NCI-H2171 treated with DMSO at 0.1 percent for 48 hours (cell line): ENCODE measurements at regions not wholly inside any gene's neighbourhood (a gene's known extent, or its start where the extent isn't known, plus 50 kb on each side); places are given as distances from the start of the nearest gene placed in this dataset.

Source experiments
- DNase-seq: peaks from one replicate; lab custom pipeline; 2025; lab: John Stamatoyannopoulos, UW

DNA sequence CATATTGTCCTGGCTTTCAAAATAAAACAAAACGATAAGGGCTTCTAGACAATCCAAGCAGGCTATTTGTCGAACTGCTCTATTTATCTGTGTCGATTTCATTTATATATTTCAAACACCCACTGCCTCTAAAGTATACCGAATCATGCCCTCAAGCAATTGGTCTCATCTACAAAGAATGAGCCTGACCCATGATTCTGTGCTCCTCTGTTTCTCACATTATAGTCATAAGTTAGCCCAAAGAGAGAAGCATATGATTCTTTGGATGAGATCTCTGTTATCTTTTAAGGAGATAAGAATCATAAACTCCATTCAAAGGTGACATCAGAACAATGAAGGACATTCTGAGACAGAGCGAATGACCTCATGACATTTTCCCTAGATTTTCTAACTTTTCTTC, 191.1 kb downstream of the MAP2K6 start:
- DNase-seq, result no peak

DNA sequence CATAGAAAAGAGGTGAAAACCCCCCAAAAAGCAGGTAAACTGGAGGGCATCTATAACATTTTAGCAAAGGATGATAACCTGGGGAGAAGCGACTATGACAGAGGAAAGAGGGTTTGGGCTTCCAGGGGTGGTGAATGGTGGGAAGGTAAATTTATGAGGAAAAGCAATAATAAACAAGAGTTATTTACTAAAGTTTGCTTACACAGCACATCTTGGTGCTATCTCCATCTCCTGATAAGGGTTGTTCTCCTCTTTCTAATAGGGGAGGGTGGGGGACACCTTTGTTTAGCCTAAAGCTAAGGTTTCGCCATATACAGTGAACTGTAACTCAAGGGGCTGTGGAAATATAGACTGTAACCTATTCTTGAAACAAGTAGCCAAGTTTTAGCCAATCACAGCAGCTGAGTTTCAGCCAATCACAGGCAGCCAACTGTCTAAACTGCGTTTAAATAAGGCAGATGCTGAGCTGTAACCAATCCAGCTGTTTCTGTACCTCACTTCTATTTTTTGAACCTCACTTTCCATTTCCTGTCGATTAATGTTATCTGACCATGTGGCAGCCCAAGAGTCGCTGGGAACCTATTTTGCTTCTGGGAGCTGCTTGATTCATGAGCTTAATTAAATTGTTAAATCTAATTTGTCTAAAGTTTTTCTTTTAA, 191.8 kb downstream of the MAP2K6 start:
- DNase-seq, result no peak

DNA sequence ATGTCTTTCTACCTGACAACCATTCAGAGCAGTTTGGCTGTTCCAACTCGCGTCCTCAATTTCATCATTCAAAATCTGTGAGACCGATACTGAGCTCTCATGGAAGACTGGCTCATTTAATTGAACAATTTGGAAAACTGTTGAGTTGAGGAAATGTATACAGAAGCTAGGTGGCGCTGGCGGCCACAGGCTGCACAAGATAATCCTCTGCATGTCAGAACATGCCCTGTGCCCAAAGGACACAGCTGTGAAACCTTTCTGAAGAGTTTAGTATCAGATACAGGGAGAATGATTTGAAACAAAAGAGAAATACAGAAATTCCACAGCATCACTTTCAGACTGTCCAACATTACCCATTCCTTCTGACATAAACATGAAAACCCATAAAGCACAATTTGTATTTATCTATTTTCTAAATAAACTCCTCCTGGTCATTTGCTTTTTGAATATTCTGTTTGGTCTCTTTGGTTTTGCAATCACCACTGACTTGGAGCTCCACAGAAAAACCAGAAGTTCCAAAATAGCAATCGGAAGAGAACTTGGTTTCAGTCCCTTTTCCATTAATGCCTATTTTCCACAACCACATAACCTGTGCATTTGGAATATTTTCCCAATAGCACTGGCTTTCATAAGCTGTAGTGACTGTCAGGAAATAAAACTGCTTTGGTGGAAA, 192.8 kb downstream of the MAP2K6 start:
- DNase-seq, result peak; percentile 85

DNA sequence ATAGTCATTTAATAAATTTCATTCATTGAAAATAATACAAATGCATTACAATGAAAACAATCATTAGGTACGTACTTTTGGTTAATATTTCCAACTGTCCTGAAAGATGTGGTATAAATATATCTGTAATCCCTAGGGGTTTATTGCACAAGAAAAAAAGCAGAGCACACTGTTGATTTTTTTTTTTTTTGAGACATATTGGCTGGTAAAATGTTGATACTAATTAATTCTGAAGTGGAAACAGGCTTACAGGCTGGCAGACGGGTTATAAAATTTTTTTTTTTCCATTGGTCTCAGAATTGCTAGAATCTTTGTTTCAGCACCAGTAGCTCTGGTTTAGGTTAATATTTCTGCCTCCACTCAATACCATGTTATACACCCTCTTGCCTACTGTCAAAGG, 193.6 kb downstream of the MAP2K6 start:
- peak; percentile 80 for DNase-seq

DNA sequence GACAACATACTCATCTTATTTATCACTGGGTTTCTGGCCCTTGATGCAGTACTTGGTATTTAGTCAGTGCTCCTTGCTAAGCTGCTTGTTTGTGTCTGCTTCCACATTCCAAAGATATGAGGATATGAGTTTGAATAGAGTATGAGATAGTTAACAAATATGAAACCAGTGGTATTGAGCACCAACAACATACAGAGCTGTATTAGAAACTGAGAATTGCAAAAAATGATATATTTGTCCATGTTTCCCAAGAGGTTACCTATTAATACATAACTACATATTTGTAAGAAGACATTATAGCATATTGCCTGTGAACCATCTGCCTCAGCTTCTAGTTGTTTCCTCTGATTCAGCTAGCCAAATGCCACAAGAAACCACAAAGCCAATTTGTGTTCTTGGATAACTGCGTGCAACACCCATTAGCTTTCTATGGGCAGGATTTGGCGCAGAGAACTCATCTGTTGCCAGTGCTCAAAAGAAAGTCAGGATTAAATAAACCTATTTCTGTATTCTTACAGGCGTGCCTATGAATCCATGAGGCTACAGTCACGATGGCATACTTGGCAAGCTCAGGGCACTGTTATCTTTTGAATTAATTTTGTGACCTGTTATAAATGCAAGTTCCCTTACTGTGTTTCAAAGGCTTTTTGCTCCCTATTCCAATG, 194.4 kb downstream of the MAP2K6 start:
- peak; percentile 26 for DNase-seq

DNA sequence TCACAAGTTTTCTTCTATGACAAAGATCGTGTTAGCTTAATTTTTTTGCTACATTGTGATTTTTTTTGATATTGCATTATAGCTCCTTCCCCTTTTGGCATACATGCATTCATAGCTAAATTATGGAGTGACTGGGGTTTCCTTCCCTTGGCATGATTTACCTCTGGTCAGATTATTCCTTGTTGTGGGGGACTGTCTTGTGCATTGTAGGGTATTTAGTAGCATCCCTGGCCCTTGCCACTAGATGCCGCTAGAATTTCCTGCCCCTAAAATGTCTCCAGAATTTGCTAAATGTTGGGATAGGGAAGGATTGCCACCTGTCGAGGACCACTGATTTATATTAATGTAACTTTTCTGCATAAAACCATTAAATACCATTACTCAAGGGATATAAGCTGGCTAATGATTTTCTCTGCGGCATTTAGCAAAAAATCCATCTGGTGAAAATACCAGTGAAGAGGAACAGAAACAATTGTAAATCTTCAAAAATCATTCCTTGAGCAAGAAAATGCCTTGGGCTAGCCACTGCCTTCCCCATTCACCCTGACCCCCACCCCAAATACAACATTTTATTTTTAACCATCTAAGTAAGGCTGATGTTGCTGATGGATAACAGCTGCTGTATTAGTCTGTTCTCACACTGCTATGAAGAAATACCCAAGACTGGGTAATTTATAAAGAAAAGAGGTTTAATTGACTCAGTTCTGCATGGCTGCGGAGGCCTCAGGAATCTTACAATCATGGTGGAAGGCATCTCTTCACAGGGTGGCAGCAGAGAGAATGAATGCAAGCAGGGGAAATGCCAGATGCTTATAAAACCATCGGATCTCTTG, 195.2 kb downstream of the MAP2K6 start:
- peak; percentile 15 for DNase-seq

DNA sequence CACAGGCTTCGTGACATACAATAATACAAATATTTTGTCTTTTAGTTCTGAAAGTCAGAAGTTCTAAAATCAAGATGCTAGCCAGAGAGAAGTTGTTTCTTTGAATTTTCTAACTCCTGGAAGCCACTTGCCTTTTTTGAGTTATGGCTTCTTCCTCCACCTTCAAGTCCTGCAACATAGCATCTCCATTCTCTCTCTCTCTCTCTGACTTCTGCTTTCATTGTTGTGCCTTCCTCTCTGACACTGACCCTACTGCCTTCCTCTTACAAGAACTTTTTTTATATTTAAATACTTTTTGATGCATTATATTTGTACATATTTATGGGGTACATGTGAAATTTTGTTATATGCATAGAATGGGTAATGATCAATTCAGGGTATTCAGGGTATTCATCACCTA, 205.9 kb downstream of the MAP2K6 start:
- DNase-seq, result no peak

DNA sequence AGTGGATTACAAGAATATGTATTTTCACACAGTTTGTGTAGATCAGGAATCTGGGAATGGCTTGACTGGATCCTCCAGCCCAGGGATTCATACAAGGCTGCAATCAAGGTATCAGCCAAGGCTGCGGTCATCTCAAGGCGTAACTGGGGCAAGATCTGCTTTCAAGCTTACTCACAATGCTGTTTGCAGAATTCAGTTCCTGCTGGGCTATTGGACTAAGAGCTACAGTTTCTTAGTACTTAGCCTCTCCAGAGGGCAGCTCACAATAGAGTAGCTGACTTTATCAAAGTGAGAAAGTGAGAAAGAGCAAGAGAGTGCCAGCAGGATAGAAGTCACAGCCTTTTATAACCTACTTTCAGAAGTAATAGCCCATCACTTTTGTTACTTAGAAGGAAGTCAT, 211.0 kb downstream of the MAP2K6 start:
- DNase-seq, result no peak

DNA sequence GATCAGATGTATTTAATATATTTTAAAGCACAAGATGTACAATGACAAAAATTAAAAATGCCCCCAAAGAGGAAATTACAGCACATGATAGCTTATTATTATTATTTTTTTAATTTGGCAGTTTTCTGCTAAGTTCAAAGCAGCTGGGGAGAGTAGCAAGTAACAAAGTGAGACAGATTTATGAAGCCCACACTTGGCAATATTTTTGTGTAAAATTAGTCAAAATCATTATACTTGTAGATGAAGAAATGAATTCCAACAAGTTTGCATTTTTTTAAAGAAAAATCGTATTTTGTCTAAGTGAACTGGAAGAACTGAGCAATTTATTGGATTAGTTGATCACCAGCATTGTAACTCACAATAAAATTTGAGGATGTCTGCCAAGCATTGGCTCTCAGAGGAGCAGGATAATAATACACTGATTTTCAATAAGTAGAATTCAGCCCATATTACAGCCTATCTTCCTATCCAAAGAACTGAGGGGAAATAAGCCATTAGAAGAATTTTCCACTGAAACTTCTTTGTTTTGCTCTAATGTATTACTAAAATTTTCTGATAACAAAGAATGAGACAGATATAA, 215.6 kb downstream of the MAP2K6 start:
- DNase-seq, result no peak

DNA sequence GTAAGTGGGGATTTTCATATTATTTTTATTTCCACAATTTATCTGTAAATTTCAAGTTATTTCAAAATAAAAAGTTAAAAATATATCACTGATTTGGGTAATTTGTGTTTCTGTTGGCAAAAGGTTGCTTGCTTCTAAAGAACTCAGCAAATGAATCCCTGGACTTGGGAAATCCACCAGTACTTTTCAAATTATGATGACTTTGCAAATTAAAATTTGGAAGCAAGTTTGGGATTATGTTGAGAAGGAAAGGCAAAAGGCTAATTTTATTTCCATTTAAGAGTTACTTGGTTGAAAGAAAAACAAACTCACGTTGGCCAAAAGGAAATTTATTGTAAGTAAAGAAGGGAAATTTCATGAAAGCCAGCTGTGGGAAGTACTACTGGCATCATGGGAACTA, 220.3 kb downstream of the MAP2K6 start:
- no peak for DNase-seq

DNA sequence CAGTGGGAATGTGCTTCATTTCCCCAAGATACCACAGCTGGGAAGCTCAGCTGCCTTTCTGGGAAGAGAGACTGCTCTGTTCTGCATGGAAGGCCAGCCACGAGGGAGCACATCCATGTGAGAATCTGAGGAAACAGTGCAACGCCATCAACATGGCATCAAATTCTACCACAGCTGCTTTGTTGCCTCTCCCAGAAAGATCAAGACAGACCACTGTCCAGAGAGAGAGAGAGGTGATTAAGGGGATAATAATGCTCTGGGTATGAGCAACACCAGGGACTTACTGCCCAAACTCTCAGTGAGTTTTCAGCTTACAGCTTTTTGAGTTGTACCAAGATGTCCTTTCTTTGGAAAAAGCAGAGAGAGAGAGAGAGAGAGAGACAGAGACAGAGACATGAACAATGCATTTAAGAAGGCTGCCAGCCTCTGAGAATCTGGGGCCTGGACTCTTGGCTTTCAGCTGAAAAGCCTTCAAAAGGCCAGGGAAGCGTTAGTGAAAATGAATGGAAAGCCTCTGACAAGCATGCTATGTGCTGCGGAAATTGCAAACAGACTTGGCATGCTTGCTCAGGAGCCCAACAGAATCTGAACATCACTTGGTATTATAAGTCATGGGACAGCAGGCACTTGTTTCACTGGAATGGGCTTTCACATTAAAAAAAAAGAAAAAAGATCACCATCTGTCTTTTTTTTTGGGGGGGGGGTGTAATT, 223.1 kb downstream of the MAP2K6 start:
- DNase-seq, result no peak

DNA sequence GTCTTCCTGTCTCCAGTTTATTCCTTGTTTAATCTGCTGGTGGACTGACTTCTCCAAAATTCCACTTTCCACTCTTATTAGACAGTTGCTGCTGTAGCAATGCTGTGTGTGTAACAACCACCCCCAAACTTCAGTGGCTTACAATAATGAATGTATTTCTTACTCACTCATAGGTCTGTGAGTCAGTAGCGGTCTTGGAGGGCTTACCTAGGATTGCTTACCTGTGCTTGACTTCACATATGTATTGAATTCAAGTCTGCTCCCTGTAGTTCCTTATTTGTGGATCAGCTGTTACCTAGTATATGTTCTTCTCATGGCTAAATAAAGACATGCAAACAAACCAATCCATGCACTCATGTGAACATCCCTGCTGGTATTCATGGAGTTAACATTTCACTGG, 224.6 kb downstream of the MAP2K6 start:
- DNase-seq, result no peak

DNA sequence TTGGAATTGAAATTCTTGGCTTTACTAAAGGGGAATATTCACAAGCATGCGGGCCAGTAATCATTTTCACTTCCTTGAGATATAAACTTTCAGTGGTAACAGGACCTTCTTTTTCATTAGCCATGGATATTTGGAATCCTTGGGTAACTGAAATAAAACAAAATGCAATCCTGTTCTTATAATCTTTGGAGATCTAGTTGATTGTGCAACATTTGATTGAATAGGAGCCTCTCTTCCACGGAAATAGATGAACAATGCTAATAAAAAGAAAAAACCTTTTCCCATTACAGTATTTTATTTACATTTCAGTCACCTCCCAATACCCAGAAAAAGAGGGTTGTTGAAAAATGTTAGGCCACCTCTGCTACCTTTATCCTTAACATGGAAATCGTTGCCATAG, 225.6 kb downstream of the MAP2K6 start:
- no peak for DNase-seq

DNA sequence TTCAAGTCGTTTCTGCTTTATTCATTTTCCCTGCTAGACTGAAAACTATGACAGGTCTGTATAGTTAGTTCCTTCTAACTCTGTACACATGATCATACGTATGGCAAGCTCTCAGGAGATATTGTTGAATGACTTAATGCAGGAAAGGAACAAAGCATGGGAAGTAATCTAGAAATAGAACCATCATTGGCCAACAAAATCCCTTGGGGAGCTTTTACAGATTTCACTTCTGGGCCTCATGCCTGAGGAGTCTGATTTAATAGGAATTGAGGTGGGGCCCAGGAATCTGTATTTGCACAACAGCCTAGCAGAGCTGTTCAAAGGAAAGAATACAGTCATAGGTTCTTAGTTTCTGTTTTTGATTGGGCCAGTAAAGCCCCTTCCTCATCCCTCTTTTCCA, 229.2 kb downstream of the MAP2K6 start:
- DNase-seq, result no peak

DNA sequence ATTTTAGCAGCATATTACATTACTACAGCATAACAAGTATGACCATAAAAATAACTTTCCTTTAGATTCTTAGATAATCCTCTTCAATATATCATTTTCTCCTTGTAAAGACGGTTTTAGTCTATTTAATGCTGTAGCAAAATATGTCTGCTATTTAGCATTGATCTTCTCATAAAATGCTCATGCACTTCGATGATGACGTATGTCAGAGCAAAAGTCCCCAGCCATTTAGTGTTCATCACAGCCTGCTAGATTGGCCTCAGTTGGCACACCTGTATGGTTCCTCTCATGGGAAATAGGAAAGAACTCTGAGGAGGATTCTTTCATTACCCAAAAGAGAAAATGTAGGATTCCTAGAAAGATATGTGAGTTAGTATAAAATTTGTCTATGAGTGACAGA, 232.2 kb downstream of the MAP2K6 start:
- no peak for DNase-seq

DNA sequence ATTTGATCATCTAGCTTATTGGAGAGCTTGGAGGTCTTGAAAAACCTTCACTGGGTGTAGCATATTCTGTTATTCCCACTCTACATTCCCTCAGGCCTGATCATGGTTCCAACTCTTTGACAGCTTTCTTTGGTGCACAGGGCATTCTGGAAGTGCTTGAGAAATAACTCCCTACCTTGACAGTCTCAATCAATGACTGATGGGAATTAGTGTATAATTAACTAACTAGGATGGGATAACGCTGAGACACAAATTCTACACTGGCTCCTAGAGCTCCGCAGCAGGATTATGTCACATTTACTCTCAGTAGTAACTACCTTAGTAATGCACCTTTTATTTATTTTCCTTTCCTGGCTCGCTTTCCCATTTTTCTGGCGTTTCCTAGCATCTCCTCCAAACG, 236.4 kb downstream of the MAP2K6 start:
- no peak for DNase-seq

DNA sequence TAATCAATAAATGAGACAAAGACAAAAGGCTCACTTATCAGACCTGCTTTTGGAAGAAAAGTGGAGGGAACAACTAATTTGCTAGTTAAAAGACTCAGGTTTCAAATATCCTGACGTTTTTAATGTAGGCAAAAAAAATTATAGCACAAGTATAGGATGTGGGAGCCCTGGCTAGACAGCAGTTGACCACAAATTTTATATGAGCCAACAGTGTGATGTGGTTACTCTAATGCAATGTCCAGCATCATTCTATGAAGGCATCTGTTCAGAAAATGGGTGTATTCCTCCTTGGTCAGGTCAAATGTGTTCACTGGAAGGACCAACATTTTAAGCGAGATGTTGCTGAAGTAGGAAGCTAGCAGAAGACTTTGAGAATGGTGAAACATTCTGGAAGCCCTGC, 237.4 kb downstream of the MAP2K6 start:
- DNase-seq, result no peak

DNA sequence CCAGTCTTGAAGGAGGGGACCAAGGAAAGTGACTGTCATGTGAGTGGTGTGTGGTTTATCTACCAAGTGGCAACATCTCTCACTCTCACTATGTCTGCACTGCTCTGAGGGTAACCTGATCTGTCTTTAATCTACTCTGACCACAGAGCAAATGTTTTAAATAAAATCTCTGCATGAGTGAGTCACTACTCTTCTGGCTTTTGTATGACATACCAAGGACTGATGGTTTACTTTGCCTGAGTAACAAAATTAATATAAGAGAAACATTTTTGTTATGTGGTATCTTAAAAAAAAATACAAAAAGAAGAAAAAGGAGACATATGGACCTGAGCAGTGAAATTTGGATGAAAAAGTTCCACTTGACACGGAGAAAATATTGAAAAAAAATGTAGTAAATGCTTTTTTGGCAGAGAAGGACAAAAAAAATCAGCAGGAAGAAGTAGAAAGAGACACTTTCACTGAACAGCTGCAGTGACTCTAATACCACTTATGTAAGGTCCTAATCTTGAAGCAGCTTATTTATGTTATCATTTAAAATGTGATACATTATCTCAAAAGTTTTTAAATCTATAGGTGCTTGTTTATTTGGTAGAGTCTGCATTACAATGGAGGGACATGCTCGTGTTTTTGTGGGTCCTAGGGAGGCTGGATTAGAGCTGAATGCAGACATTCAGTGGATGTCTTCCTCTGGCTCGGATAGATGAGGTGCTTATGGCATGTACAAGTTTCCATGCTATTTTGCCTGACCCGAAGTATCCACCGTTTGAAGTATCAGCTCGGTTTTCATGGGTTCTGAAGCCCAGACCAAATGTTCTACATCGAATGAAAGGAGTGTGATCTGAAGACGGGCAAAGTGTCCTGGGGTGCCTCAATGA, 240.7 kb downstream of the MAP2K6 start:
- DNase-seq, result peak; percentile 74

DNA sequence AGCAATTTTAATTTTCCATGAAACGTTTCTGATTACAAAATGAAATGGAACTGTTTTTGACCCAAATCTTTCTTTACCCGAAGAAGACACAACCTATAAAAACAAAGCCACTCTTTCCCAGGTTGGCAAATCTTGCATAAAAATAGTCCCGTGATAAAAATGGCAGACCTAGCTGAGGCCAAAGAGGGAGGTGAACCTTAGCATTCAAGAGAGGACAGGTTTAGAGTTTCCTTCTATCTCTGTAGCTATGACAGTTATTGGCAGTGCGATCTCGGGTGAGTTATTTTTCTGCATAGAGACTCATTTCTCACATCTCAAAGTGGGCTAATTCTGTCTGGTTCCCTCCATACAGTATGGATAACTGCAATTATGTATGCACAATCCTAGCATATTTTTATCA, 241.4 kb downstream of the MAP2K6 start:
- no peak for DNase-seq

DNA sequence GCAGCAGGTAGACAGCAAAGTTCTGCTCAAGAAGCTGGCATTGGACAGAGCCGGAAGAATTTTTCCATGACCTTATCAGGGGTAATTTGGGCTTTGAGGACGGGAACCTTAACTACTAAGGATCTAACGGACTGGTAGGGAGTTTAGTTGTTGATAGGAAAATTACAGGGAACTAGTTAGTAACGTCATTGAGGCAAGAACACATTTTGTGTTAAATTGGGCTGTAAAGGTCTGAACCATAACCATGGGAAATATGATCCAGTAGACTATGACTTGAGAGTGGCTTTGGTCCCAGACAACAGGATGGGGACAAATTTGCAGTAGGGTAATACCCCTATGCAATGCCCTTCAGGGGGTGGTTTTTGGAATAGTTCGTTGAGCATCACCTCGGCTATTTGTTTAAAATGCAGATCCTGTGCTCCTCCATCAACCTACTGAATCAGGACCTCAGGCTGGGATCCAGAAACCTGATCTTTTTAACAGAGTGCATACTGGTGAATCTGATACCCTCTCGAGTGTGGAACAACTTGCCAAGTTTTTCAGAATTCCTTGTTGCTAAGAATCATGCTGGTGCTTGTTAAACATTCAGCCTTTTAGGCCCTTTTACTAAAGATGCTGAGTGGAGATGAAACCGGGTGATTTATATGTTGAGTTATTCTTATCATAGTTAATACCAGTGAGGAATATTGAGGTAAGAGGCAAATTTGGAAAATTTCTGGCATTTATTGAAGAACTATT, 255.1 kb downstream of the MAP2K6 start:
- peak; percentile 96 for DNase-seq
